ENCODE measurements at regions not wholly inside any gene's neighbourhood (a gene's known extent, or its start where the extent isn't known, plus 50 kb on each side); places are given as distances from the start of the nearest gene placed in this dataset.
"Not testable (repeated sequence)": the region's sequence is repeated elsewhere in the genome, so short reads cannot be mapped to it uniquely, and the experiment has no call there.

- DNase-seq (ENCODE audit: low read depth in 4 of 4, low spot score in 1 of 4), result not testable (repeated sequence)
Observed at GRCh38 chr7:142477801-142478200, 219.9 kb upstream of the PRSS58 start.

- DNase-seq (ENCODE audit: low read depth in 4 of 4, low spot score in 1 of 4), result no peak
Observed at GRCh38 chr7:142477079-142477651, 219.3 kb upstream of the PRSS58 start.

DNA sequence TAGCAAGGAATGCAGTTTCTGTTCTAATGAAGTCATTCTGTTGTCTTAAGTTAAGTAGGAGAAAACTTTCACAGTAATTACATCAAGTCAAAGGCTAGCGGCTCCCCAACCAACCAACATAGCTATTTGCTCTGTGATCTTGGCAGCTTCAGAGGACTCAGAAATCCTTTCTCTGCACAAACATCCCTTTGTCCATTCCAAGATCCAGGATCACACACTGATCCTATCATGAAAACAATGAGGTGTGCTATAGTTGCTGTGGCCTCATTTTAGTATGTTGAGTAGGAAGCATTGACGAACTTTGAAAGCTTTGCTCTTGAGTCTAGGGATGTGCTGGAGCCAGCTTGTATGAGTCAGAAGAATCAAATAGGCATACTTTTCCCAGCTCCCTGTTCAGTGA, 218.2 kb upstream of the PRSS58 start:
- DNase-seq (ENCODE audit: low read depth in 4 of 4, low spot score in 1 of 4), result no peak

GRCh38 chr7:142471820-142472219, 214.0 kb upstream of the PRSS58 start:
- no peak for DNase-seq (ENCODE audit: low read depth in 4 of 4, low spot score in 1 of 4)

DNA sequence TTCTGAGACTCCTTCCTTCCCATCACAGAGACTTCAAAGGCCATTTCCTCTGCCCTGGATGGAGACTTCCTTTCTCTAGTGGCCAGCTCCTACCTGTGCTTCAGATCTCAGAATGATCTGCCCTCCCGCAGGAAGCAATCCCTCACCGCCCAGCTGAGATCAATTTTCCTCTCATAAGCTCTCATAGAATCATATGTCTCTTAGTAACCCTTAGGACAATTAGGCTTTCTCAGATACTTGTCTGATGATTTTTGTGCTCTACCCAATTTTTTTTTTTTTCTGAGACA, 212.6 kb upstream of the PRSS58 start:
- DNase-seq (ENCODE audit: low read depth in 4 of 4, low spot score in 1 of 4), result no peak

GRCh38 chr7:142469696-142470543, 212.1 kb upstream of the PRSS58 start:
- no peak for DNase-seq (ENCODE audit: low read depth in 4 of 4, low spot score in 1 of 4)

DNA sequence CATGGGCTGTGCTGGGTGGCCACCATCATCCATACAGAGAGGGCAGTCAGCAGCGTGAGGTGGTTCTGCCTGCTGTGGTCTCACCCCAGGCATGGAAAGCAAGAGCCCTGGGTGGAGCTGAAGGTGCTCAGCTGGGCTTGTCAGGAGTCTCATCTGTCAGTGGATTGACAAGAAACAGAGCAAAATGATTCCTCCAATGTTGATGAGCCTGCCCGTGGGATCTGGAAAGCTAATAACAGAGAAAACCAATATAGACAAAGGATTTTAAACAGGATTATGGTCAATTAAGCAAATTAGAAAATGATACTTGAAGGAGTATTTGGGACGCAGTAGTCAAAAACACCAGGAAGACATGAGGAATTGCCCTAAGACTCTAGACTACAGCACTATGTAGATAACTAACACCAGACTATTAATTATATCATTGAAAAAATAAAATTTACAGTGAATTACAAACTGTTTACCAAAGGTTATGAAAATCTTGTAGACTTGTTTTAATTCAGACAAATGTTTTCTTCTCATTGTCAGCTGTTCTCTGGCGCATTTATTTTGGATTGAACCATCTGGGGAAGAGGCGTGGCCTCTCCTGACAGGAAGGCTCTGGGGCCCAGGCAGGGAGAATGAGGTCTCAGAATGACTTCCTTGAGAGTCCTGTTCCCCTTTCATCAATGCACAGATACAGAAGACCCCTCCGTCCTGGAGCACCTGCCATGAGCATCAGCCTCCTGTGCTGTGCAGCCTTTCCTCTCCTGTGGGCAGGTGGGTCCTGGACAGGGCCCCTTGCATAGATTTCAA, 211.2 kb upstream of the PRSS58 start:
- DNase-seq (ENCODE audit: low read depth in 4 of 4, low spot score in 1 of 4), result no peak

- not testable (repeated sequence) for DNase-seq (ENCODE audit: low read depth in 4 of 4, low spot score in 1 of 4)
Observed at GRCh38 chr7:142467056-142467655, 209.3 kb upstream of the PRSS58 start.

GRCh38 chr7:142463401-142463850, 205.6 kb upstream of the PRSS58 start:
- no peak for DNase-seq (ENCODE audit: low read depth in 4 of 4, low spot score in 1 of 4)

- DNase-seq (ENCODE audit: low read depth in 4 of 4, low spot score in 1 of 4), result no peak
Observed at GRCh38 chr7:142461437-142461836, 203.6 kb upstream of the PRSS58 start.

DNA sequence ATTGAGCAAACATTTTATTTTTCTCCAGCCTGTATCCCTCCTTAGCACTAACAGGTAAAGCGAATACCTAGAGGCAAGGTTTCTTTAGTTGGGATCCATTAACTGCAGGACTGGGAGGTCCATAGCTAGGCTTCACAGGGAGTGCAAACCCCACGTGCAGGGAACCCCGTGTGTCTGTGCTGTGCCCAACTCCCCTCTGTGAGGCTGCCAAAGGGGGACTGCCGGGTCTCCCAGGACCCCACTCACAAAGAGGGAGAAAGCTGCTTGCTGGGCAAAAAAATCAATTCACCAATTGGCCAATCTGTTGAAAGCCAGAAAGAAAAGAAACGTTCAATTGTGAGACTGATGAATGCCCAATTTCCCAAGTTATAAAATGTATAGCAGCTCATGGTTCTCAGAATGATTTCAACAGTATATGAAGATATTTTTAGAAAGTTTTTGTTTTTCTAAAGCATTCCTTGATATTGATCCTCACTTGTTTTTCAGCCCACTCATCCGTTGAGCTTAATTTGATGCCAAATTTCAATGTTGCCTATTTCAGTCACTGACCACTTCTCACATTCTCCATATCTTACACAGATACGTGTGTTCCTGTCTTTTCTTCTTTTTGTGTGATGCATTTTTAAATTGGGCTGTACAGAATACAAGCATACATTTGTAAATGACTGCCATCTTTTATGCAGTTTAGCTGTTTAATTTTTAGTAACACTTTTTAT, 202.7 kb upstream of the PRSS58 start:
- DNase-seq (ENCODE audit: low read depth in 4 of 4, low spot score in 1 of 4), result no peak

GRCh38 chr7:142459551-142459963, 201.7 kb upstream of the PRSS58 start:
- no peak for DNase-seq (ENCODE audit: low read depth in 4 of 4, low spot score in 1 of 4)

DNA sequence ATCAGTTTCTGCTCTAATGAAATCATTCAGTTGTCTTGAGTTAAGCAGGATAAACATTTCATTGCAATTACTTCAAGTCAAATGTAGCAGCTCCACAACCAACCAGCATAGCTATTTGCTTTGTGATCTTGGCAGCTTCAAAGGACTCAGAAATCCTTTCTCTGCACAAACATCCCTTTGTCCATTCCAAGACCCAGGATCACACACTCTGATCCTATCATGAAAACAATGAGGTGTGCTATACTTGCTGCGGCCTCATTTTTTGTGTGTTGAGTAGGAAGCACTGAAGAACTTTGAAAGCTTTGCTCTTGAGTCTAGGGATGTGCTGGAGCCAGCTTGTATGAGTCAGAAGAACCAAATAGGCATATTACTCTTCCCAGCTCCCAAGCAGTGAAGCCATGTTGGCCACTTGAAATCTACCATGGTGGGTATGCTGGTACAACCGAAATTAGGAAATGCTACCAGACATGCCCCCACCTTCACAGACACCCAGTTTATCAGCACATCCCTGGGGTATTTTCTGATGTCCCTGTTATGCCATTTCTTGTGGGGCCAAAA, 199.4 kb upstream of the PRSS58 start:
- no peak for DNase-seq (ENCODE audit: low read depth in 4 of 4, low spot score in 1 of 4)

DNA sequence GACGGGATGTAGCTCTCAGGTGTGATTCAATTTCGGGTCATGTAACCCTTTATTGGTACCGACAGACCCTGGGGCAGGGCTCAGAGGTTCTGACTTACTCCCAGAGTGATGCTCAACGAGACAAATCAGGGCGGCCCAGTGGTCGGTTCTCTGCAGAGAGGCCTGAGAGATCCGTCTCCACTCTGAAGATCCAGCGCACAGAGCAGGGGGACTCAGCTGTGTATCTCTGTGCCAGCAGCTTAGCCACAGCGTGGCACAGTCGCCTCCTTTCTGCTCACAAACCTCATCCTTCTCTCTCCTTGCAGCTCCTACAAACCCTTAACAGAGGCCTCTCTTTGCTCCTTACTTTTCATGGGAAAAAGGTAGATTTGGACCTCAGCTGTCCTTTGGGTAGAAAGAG, 197.5 kb upstream of the PRSS58 start:
- no peak for DNase-seq (ENCODE audit: low read depth in 4 of 4, low spot score in 1 of 4)

- DNase-seq (ENCODE audit: low read depth in 4 of 4, low spot score in 1 of 4), result no peak
Observed at GRCh38 chr7:142454862-142455261, 197.0 kb upstream of the PRSS58 start.

- no peak for DNase-seq (ENCODE audit: low read depth in 4 of 4, low spot score in 1 of 4)
Observed at GRCh38 chr7:142452791-142453190, 194.9 kb upstream of the PRSS58 start.

GRCh38 chr7:142451817-142452216, 194.0 kb upstream of the PRSS58 start:
- no peak for DNase-seq (ENCODE audit: low read depth in 4 of 4, low spot score in 1 of 4)

DNA sequence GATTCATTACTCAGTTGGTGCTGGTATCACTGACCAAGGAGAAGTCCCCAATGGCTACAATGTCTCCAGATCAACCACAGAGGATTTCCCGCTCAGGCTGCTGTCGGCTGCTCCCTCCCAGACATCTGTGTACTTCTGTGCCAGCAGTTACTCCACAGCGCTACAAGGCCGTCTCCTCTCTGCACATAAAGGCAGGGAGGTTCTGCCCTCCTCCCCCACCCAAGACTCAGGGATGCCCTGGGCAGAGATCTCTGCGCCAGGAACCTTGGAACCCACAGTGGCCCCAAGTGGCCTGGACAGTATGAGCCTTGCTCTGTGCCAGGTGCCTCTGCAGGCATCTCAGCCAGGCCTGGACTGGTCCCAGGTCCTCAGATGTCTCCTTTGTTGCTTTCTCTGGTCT, 193.4 kb upstream of the PRSS58 start:
- DNase-seq (ENCODE audit: low read depth in 4 of 4, low spot score in 1 of 4), result no peak

- no peak for DNase-seq (ENCODE audit: low read depth in 4 of 4, low spot score in 1 of 4)
Observed at GRCh38 chr7:142450695-142451094, 192.8 kb upstream of the PRSS58 start.

- DNase-seq (ENCODE audit: low read depth in 4 of 4, low spot score in 1 of 4), result no peak
Observed at GRCh38 chr7:142450206-142450605, 192.3 kb upstream of the PRSS58 start.

- DNase-seq (ENCODE audit: low read depth in 4 of 4, low spot score in 1 of 4), result not testable (repeated sequence)
Observed at GRCh38 chr7:142448857-142449256, 191.0 kb upstream of the PRSS58 start.
